CD4-positive, alpha-beta T cell treated with Interleukin-6 at 100 ng/mL for 8 hours (primary cell): ENCODE measurements at regions not wholly inside any gene's neighbourhood (a gene's known extent, or its start where the extent isn't known, plus 50 kb on each side); places are given as distances from the start of the nearest gene placed in this dataset.

Experiments used
- DNase-seq: peaks from one replicate; pipeline ENCODE4 v3.0.0-alpha.2; 2020; ENCODE audit warnings: mixed read lengths, low spot score

DNA sequence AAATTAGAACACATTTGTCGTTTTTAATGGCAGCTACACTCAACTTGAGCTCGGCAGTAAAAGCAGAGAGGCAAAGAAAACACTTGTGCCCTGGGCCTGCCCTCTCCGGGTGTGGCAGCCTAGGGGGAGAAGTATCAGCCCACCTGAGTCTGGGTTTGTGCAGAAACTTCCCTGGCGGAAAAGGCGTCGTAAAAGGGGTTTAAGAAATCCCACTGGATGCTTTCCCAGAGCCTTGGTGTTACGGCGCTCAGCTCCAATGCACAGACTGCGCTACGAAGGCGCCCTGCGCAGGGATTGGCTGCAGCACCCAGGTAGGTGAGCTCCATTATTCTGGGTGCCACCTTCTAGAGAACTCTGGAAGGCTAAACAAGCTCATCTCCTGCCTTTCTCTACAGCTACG lies 461.5 kb upstream of the NR2F2 start:
- no peak for DNase-seq

- DNase-seq, result no peak
Observed at GRCh38 chr15:95869920-95870319, 460.6 kb upstream of the NR2F2 start.

DNA sequence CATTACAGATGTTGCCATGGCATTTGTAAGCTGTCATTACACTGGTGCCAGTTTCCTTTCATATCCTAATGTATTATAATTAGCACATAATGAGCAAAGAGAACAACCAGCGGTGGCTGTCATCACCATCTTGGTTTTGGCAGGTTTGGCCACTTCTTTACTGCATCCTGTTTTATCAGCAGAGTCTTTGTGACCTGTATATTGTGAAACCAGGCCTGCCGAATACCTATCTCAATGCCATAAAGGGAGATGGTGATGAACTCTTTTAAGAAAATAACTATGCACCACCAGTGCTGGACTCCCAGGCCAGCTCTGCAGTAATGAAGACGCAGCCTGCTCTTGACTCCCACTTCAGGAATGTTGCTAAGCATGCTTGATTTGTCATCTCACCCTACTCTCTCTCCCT lies 458.1 kb upstream of the NR2F2 start:
- no peak for DNase-seq

DNA sequence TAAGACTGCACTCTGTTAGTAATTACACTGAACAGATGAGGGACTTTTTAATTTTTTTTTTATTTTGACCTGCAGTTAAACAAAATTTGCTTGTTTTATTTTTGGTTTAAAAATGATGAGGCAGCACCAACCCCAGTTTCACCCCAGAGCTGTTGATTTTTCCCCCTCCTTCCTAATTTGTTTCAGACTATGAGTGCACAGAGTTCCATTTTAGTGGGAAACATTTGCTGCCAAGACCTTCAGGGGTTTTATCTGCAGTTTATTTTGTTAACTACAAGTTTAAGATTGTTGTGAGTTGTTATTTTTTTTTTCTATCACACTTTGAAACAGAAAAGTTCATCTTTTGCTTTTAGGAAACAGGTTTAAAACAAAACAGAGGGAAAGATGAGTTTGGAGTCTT lies 455.9 kb upstream of the NR2F2 start:
- no peak for DNase-seq

- peak; percentile 3 for DNase-seq
Observed at GRCh38 chr15:95875121-95875643, 455.3 kb upstream of the NR2F2 start.

- DNase-seq, result no peak
Observed at GRCh38 chr15:95880031-95880570, 450.4 kb upstream of the NR2F2 start.

DNA sequence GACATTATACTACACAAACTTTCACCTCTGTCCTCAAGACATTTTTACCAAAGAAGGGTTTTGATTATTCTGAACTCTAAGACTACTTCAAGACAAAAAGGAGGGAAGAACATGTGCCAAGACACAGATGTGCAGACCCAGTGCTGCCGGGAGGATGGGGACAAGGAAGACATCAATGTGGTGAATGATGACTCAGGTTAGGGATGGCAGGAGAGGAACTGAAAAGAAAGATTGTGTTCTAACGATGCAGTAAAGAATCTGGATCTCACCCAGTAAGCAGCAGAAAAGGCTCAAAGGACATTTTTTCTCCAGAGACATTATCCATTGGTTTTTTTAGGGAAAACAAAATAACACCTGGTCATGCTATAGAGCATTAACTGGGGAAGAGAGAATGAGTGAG lies 449.9 kb upstream of the NR2F2 start:
- DNase-seq, result no peak

DNA sequence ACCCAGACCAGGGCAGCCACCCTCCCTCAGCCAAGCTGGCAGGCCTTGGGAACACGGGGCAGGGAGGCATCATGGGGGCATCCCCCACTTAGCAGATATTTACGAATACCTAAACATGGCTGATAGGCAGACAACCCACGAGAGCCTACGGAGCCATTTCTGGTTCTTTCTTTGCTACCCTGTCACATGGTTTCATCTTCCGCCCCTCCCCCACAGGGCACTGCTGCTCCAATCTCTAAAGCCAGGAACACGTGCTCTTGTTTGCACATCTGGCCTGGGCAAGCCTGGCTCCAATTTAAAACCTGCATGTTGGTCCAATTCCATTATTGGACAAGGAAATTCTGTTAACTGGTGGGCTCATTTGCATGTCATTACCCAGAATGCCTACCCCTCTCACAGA lies 447.4 kb upstream of the NR2F2 start:
- DNase-seq, result no peak

DNA sequence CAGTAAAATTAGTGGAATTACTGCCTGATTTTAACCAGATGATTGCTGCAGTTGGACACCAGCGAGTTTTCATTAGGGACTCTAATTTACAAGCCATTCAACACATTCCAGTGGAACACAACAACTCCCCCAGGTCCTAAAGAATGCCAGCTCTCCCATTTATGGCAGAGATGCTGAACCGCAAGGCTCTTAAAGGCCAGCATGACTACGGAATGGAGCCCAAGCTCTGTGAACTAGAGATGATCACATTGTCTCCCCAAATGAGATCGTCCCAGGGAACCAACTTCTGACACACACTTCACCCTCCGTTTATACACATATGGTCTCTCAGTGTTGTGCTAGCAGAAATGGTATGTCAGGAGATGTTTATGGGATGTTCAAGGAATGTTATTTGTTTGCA lies 446.2 kb upstream of the NR2F2 start:
- no peak for DNase-seq

GRCh38 chr15:95887666-95888390 lies 442.7 kb upstream of the NR2F2 start:
- no peak for DNase-seq

- no peak for DNase-seq
Observed at GRCh38 chr15:95888762-95889161, 441.7 kb upstream of the NR2F2 start.

- no peak for DNase-seq
Observed at GRCh38 chr15:95894407-95894956, 436.0 kb upstream of the NR2F2 start.

DNA sequence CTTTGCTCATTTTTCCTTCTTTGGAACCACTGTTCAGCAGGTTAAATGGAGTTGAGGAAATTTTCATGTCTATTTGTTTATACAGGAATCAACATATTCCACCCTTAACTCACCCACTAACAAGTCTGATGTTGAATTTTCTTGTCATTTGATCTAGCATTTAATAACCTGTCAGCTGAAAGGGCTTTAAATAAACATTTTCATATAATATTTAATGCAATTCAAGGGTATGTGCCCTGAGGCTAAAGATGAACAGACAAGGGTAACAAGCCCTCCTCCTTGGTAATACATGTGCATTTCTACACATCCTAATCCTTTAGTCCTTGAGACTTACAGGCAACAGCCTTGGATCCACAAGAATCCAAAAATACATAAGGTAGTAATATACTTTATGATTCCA lies 435.0 kb upstream of the NR2F2 start:
- no peak for DNase-seq

GRCh38 chr15:95897651-95898050 lies 432.8 kb upstream of the NR2F2 start:
- no peak for DNase-seq

DNA sequence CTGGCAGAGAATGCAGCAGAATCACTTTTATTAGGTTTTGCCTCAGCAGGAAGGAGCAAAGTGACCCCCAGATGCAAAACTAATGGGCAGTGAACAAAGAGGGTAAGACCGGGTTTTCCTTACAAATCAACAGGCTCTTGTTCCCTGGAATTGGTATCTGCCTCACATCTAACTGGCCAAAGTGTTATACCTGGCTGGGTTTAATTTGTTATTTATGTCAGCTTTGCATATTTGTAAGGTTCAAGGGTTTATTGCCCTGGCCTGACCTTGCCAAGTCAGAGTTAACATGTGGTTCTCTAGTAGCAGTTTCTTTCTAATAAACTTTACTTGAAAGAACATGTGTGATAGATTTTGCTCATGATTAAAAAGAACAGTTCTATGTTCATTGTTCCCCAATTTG lies 431.7 kb upstream of the NR2F2 start:
- DNase-seq, result no peak

GRCh38 chr15:95901271-95901670 lies 429.2 kb upstream of the NR2F2 start:
- no peak for DNase-seq

GRCh38 chr15:95902606-95903005 lies 427.9 kb upstream of the NR2F2 start:
- DNase-seq, result no peak

DNA sequence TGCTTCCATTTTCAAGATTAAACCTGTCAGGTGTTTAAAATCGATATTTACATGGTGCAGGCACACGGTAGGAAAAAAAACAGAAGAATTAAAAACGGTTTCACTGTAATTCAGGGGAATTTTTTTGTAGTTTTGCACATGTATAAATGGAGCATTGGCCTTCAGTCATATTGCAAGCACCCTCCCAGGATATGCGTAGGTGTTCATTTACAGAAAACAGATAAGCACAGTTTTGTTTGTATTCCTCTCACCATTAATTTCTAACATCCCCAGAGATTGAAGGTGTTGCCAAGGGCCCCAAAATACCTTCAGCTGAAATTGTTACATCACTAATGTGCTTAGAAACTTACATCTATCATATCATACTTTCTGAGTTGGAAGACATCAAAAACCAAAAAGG lies 427.1 kb upstream of the NR2F2 start:
- no peak for DNase-seq

DNA sequence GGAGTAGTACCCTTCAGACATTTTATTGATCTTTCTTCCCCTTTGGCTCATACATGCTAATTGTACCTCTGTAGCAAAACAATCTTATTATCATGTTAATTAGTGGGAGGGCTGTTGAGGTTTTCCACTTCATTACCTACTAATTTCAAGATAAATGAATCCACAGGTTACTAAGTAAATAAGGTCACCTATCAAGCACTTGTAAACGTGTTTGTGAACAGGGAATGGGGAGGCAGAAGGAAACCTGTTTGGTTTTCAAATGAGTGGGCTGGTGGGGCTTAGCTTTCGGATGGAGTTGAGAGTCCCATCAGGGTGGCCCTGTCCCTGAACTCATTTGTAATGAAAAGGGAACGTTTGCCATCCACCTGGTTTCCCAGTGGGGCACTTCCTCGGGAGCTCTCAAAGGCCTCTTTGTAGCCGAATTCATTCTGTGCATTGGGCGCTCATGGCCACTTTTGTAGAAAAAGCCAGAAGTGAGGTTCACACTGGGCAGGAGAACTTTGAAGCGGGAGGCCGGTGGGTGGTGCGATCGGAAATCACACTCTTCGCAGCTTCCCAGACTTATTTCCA lies 419.8 kb upstream of the NR2F2 start:
- no peak for DNase-seq

GRCh38 chr15:95911570-95912279 lies 418.8 kb upstream of the NR2F2 start:
- DNase-seq, result no peak

GRCh38 chr15:95912280-95912625 lies 418.2 kb upstream of the NR2F2 start:
- no peak for DNase-seq

- no peak for DNase-seq
Observed at GRCh38 chr15:95912728-95913127, 417.8 kb upstream of the NR2F2 start.

- no peak for DNase-seq
Observed at GRCh38 chr15:95916568-95916967, 413.9 kb upstream of the NR2F2 start.
